Ovary (tissue), 3 donors: ENCODE measurements at regions not wholly inside any gene's neighbourhood (a gene's known extent, or its start where the extent isn't known, plus 50 kb on each side); places are given as distances from the start of the nearest gene placed in this dataset.

Experiments used
- EP300 ChIP-seq: sonication (generic); formaldehyde crosslinking; IDR thresholded peaks from one replicate; pipeline ENCODE4 v1.6.1; 2017; ENCODE audit warnings: antibody characterized with exemption
- POLR2A ChIP-seq: fragments of 450-650 bp; IDR thresholded peaks from one replicate; pipeline ENCODE4 v1.6.1; 2017; ENCODE audit warnings: antibody characterized with exemption, mild to moderate bottlenecking, moderate library complexity
- TF ChIP-seq, protein P1 (sequence below), 3 donors: fragments of 450-650 bp in 2 of 3; fragments of 200-600 bp in 1 of 3; IDR thresholded peaks; one replicate each; pipeline versions ENCODE4 v1.5.1 to v1.8.0; 2016 to 2022; ENCODE audit warnings: antibody characterized with exemption in 3 of 3, mild to moderate bottlenecking in 1 of 3
- donor health status: DM: no; HTN: no; CAD: no.

DNA sequence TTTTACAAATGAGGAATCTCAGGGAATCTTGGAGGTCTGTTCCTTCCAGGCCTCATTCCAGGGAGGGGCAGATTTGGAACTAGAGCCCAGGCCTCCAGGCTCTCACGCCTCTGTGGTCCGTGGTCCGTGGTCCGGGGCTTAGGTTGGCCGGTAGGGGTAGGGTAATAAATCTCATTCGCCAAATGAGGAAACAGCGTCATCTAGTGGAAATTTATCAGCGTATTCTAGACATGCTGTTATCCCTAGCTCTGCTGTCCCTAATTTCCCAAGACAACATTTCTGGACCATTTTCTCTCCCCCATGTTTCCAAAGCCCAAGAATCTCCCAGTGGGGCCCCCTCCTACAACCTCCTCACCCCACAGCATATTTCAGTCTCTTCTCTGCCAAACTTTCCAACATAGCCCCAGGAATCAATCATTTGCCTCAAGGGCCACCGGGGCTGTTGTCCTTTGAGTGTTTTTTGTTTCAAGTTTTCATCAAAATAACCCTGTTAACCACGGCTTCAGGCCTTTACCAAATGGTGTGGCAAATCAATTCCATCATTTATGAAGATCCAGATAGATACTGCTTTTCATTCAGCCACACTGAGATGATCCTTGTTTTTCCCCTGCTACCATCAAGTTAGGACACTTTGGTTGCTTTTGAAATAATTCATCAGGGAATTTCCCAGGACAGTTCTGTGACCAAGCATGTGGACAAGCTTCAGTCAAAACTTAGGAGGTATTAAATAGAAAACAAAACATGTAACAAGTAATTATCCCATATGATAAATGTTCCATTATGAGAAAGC is 126.8 kb downstream of the ALDH8A1 start:
- TF ChIP-seq, protein P1, sequence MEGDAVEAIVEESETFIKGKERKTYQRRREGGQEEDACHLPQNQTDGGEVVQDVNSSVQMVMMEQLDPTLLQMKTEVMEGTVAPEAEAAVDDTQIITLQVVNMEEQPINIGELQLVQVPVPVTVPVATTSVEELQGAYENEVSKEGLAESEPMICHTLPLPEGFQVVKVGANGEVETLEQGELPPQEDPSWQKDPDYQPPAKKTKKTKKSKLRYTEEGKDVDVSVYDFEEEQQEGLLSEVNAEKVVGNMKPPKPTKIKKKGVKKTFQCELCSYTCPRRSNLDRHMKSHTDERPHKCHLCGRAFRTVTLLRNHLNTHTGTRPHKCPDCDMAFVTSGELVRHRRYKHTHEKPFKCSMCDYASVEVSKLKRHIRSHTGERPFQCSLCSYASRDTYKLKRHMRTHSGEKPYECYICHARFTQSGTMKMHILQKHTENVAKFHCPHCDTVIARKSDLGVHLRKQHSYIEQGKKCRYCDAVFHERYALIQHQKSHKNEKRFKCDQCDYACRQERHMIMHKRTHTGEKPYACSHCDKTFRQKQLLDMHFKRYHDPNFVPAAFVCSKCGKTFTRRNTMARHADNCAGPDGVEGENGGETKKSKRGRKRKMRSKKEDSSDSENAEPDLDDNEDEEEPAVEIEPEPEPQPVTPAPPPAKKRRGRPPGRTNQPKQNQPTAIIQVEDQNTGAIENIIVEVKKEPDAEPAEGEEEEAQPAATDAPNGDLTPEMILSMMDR (IDR thresholded peaks at IDR 0.05), result peak; percentile 73 to 95 (median 92)
- TF ChIP-seq POLR2A, result no peak
- TF ChIP-seq EP300, result no peak
